Effector CD4-positive, alpha-beta T cell (primary cell): ENCODE measurements at regions not wholly inside any gene's neighbourhood (a gene's known extent, or its start where the extent isn't known, plus 50 kb on each side); places are given as distances from the start of the nearest gene placed in this dataset.
A peak's percentile ranks its signal among the peaks of the same experiment; 100 is the strongest.

Experiments used
- DNase-seq: peaks from one replicate; pipeline ENCODE4 v3.0.0-alpha.2; 2020

DNA sequence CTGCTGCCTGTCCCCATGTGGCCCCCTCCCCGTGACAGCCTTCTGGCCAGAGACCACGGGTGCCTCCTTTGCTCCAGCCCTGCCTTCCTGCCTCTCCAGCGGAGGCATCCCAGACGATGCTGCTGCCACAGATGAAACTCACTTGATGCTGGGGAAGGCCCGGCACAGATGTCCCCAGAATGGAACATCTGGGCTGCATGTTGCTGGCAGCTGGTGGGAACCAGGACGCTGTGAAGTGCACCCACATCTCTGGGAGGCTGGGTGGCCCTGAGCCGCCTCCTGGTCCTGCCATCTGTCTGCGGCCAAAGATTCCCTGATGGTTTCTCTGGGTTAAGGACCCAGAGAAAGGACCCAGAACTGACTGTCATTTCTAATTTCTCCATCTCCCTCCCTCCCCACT is 51.9 kb upstream of the PTPRS start:
- DNase-seq: no peak

DNA sequence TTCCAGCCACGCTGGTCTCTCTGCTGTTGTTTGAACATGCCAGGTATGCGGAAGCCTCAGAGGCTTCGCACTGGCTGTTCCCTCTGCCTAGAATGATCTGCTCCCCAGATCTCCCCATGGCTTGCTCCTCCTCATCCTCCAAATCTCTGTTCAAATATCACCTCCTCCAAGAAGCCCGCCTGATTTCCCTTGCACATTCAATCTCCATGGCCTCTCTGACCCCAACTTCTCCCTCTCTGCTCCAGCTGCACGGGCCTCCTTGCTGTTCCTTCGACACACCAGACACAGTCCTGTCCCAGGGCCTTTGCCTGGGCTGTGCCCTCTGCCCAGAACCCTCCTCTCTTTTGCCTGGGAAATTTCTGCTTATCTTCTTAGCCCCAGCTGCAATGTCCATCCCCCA is 52.5 kb upstream of the PTPRS start:
- no peak for DNase-seq

DNA sequence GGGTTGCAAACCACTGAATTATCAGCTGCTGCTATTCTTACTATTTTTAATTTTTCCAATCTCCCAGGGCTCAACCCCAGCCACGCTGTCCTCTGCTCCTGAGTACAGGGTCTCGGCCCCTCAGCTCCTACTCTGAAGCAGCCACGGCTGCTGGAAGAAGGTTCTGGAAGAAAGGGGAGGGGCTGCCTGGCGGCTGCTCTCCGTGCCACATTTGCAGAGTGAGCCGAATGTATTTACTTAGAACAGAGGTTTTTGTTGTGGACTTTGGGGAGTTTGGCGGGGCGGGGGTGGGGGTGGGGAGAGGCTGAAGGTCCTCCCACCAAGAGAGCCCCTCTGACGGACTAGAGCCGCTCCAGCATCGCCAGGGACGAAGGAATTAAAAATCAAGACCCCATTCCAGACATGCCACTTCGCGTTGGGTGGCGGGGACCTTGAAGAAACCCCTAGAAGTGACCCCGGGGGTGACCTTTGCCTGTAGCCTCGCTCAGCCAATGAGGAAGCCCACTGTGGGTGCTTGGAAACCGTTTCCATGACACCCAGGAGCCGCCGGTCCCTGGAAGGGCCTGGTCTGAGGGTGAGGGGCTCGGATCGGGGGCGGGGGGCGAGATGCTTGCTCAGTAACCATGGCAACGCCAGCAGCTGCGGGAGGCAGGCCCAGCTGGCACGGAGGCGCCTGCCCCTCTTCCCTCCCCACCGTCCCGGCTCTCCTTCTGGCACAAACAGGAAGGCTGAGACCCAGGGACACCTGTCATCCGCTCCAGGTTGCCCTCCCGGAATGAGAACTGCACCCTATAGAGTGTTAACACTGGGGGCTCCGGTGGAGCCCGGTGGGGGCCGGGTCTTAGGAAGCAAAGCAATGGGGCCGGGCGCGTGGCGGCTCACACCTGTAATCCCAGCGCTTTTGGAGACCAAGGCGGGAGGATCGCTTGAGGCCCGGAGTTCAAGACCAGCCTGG is 54.2 kb upstream of the PTPRS start:
- no peak for DNase-seq

DNA sequence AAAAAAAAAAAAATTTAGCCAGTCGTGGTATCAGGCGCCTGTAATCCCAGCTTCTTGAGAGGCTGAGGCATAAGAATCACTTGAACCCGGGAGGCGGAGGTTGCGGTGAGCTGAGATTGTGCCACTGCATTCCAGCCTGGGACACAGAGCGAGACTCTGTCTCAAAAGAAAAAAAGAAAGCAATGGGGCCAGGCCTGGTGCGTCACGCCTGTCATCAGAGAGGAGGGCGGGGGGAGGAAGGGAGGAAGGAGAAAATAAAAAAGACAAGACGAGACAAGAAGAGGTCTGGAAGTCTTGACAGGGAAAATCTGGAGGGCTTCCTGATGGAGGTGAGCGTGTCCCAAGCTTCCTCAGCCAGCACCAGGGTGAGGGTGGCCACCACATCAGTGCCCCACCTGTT is 54.9 kb upstream of the PTPRS start:
- no peak for DNase-seq

DNA sequence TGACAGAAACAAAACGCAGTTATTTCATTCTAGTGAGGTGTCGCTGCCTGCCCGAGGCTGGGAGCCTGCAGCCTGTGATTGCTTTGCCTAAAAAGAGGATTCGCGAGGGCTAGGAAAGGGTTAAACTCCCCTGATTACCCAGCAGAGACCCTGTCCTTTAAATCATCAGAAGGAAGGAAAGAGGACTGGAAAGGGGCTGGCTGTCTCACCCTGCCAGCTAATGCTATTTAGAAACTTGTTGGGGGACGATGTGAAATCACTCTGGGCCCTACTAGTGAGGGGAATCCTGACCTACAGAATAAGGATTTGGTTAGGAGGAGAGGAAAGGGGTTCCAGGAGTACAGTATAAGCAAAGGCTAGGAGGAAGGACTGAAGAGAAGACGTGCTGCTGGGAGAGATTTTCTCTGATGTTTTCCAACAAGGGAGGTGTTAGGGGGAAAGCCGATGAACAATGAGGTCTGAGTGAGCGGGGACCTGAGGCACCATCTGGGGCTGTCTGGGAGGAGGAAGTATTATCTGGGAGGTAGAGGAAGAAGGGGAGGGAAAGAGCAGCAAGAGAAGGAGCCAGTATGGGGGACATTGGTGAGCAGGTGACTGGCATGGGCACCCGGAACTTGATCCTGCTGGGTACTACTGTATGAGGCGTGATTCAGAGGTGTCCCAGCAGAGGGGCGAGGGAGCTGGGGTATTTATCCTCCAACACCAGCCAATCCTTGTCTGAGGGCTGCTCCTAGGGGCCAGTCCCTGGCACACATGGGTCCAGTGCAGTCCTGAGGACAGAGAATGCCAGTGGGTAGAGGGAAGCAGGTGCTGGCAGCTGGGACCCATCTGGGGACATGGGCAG is 55.7 kb upstream of the PTPRS start:
- DNase-seq: no peak

DNA sequence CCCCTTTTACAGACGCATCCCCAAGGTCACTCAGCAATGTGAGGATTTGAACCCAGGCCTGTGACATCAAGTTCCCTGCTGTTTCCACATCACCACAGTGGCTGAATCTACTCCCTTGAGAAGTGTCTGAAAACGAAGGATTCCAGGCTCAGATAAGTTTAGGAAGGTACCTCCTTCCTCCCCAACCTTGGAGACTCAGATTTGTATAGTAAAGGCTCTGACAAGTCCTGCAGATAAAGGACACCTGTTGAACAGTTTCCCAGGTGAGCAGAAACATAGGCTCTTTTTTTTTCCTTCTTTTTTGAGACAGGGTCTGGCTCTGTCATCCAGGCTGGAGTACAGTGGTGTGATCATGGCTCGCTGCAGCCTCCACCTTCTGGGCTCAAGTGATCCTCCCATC is 56.4 kb upstream of the PTPRS start:
- DNase-seq: no peak

DNA sequence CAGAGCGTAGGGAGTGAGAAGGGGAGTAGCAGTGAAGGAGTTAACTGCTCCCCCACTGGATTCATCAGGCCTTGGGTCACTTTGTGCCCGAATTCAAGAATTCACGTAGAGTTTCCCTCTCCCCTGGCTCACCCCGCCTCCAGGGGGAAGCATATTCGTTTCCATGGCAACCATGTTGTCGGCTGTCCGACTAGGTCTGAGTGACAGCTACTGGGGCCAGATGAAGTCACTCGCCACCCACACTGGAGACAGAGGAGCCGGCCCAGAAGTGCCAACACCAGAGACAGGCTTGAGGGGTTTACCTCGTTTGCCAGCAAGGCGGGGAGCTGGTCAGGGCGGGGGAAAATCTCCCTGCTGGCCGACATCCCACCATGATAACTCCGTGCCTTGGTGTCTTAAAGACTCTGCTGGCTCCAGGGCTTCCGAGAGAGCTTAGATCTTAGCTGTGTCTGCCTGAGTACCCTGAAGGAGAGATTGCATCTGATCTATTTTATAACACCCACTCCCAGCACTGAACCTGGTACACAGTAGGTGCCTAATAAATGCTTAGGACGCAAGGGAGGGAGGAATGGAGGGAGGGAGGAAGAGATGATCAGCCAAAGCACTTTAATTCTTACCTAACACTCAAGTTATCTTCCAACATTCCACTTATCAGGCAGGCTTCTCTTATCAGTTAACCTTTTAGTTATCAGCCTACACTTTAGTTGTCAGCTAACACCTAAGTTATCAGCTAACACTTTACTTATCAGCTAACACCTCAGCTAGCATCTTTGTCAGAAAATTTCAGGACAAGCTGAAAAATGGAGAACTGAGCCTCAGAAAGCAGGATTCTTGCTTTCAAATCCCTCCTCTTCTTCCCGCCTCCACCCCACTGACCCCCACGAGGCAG is 57.2 kb upstream of the ZNRF4 start:
- no peak for DNase-seq

DNA sequence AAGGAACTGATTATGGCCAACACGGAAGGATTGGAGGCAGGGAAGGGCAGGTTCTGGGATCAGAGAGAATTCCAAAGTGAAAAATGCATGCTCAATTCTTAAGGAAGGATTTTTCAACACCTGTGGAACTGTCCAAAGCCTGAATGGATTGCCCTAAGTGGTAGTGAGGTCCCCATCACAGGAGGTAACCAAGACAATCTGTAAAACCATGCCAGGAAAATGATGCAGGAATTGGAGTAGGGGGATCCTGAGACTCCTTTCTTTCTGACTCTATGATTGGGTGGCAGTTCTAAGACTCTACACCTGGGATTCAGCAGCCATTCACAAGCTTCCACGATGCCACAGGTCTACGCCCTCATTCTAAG is 56.5 kb upstream of the ZNRF4 start:
- DNase-seq: no peak

DNA sequence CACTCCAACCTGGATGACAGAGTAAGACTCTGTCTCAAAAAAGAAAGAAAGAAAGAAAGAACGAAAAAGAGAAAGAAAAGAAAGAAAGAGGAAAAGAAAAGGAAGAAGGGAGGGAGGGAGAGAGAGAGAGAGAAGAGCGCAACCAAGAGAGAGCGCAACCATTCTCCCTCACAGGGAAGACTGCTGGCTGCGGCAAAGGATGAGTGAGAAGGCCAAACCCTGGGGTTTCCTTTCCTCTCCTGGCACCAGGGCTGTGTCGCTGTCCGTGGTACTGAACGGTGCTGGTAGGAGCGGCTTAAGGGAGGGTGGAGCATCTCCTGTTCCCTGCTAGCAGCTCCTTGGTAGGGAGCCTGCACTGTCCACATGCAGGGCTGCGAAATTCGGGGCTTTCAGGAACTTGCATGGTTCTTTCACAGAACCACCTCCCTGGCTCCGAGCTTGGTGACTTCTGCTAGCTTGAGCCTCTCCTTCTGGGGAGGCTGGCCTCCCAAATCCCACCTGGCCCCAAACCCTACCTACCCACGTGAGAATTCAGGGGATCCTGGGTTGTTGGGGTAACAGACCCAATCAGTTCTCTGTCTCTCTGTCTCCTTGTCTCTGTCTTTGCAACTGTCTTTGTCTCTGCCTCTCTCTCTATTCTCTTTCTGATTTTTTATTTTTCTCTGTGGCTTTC is 51.1 kb upstream of the ZNRF4 start:
- peak; percentile 39 for DNase-seq
